ENCODE measurements at regions not wholly inside any gene's neighbourhood (a gene's known extent, or its start where the extent isn't known, plus 50 kb on each side); places are given as distances from the start of the nearest gene placed in this dataset.

GRCh38 chr9:80359941-80360881 lies 788.4 kb downstream of the TLE4 start (continued):
- TF ChIP-seq, protein P1, sequence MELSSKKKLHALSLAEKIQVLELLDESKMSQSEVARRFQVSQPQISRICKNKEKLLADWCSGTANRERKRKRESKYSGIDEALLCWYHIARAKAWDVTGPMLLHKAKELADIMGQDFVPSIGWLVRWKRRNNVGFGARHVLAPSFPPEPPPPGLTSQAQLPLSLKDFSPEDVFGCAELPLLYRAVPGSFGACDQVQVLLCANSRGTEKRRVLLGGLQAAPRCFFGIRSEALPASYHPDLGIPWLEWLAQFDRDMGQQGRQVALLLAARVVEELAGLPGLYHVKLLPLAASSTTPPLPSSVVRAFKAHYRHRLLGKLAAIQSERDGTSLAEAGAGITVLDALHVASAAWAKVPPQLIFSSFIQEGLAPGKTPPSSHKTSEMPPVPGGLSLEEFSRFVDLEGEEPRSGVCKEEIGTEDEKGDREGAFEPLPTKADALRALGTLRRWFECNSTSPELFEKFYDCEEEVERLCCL (CRISPR knock-in tag; IDR thresholded peaks at IDR 0.05; ENCODE audit: borderline replicate concordance): no peak
- TF ChIP-seq MLXIP (CRISPR knock-in tag; IDR thresholded peaks at IDR 0.05; ENCODE audit: borderline replicate concordance) (no peak), ELF3 (CRISPR knock-in tag; IDR thresholded peaks at IDR 0.05) (no peak)

DNA sequence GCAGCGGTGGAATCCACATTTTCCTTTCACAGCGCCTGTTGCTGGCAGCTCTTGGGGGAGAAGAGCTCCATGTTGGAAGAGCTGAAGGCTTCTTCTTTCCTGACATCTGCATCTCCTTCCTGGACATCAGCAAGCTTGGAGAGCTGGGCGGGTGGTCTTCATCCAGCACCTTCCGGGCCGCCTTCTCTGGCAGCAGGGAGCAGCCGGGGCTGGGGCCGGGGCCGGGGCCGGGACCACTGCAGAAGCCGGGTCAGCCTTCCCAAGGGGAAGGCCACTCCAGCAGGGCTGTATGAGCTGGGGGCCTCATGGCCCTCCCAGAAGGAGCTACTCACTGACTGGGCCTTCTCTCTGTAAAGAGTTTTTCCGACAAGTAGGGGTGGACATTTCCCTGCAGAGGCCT lies 787.5 kb downstream of the TLE4 start:
- ChIA-PET CTCF (ENCODE audit: low intra/inter-chr PET ratio, low total read pairs) (no interaction called here), POLR2A (no interaction called here)
- Histone ChIP-seq H3K9ac (ENCODE audit: insufficient read depth, low read depth, low read length) (no peak overlapping the region), H3K27me3 (ENCODE audit: control insufficient read depth in 1 of 2, insufficient read depth in 2 of 2, low read length in 2 of 2) (no peaks in the 10 kb centered on the region), H3K36me3 (replicated peaks in 1 of 2; ENCODE audit: control insufficient read depth in 1 of 2, insufficient read depth in 2 of 2, low read length in 2 of 2) (no peaks in the 10 kb centered on the region), H3K9me3 (ENCODE audit: low read length) (peaks cover 78% of the 10 kb centered on the region), H3K4me3 (replicated peaks in 1 of 3; ENCODE audit: insufficient read depth in 1 of 3, low read depth in 2 of 3, low read length in 3 of 3) (no peak overlapping the region), H3K79me2 (ENCODE audit: insufficient read depth, low read length) (no peaks in the 10 kb centered on the region), H3K4me2 (ENCODE audit: low read depth, low read length) (no peak overlapping the region), H4K20me1 (ENCODE audit: insufficient read depth, low read length) (no peaks in the 10 kb centered on the region), H3K4me1 (ENCODE audit: insufficient read depth, low read length) (no peaks in the 10 kb centered on the region), H2AFZ (ENCODE audit: low read length) (no peak overlapping the region), H3K27ac (ENCODE audit: extremely low read length, insufficient read depth, low read length) (no peak overlapping the region)
- intact Hi-C loops (cut with micrococcal nuclease; ENCODE audit: unreplicated experiment) (no loop called here), in situ Hi-C loops (cut with HindIII; ENCODE audit: extremely low pct_ligation_motif_present, low pct_unique_long_range_greater_than_20kb) (no loop called here)
- ATAC-seq (no peak), FAIRE-seq (no peak), DNase-seq (ENCODE audit: low spot score) (no peak)
- no TSS peak for BruUV-seq (replicated peaks)
- WGBS (ENCODE audit: low lambda C conversion rate): 31% methylated on average over 3 of the region's 11 CpGs
- TF ChIP-seq, protein P2, sequence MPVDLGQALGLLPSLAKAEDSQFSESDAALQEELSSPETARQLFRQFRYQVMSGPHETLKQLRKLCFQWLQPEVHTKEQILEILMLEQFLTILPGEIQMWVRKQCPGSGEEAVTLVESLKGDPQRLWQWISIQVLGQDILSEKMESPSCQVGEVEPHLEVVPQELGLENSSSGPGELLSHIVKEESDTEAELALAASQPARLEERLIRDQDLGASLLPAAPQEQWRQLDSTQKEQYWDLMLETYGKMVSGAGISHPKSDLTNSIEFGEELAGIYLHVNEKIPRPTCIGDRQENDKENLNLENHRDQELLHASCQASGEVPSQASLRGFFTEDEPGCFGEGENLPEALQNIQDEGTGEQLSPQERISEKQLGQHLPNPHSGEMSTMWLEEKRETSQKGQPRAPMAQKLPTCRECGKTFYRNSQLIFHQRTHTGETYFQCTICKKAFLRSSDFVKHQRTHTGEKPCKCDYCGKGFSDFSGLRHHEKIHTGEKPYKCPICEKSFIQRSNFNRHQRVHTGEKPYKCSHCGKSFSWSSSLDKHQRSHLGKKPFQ (CRISPR knock-in tag; IDR thresholded peaks at IDR 0.05; ENCODE audit: insufficient replicate concordance): no peak
- TF ChIP-seq RFXAP (CRISPR knock-in tag; IDR thresholded peaks at IDR 0.05; ENCODE audit: borderline replicate concordance) (no peak), ZSCAN25 (CRISPR knock-in tag; IDR thresholded peaks at IDR 0.05) (no peak), ATF7-NPFF (CRISPR knock-in tag; IDR thresholded peaks at IDR 0.05; ENCODE audit: low read depth) (no peak), ZNF850 (CRISPR knock-in tag; conservative IDR thresholded peaks at IDR 0.05) (no peak), FUBP1 (CRISPR knock-in tag; IDR thresholded peaks at IDR 0.05; ENCODE audit: borderline replicate concordance) (no peak), ZNF225 (CRISPR knock-in tag; IDR thresholded peaks at IDR 0.05) (no peak)
